ENCODE measurements at regions not wholly inside any gene's neighbourhood (a gene's known extent, or its start where the extent isn't known, plus 50 kb on each side); places are given as distances from the start of the nearest gene placed in this dataset.
A peak's percentile ranks its signal among the peaks of the same experiment; 100 is the strongest.

DNA sequence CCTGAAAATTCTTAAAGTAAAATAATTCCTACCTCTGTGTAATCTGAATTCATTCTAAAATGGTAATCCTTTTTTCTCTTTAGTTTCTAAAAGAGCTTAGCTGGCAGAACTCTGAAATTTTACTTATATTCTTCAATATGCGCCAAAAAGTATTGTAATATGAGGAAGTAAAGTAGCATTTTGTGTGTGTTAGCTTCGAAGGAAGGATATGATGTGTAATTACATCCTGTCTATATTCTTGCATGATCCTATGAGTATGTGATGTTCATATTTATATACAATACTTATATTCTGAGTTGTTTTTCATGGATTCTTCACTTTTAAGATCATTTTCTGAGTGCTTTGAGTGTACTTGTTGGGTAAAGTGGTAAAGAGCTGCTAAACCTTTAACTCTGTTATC, 402.9 kb upstream of the PKDCC start:
- DNase-seq: no peak
- Histone ChIP-seq H3K4me3 (ENCODE audit: insufficient read depth, low read depth, low read length) (no peak overlapping the region), H3K36me3 (replicated peaks; ENCODE audit: control insufficient read depth, insufficient read depth, low read length) (no peaks in the 10 kb centered on the region), H3K27me3 (ENCODE audit: control insufficient read depth, insufficient read depth, low read length) (no peaks in the 10 kb centered on the region)

DNA sequence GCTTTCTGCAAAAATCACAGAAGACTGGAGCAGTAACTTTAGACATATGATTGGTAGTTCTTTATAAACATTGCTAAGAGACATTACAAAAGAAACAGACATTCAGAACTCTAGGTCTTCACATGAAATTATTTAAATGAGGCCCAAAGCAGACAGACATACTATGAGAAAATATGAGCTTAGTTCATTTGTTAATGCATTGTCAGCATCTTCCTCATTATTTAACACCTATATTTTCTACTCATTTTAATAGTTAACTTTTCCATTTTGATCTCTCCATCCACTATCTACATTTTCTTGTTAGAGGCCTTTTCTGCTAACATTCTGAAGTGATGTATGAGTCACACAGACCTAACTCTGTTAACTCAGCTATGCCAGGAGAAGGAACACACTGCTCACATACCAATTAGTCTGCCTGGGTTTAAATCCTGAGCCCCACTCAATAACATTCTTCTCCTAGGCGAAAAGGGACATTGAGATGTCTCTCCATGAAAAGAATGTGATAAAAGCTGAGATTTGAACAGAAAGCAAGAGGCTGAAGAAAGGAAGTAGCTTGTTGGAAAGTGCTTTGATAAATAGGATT, 400.3 kb upstream of the PKDCC start:
- Histone ChIP-seq H3K27me3 (ENCODE audit: control insufficient read depth, insufficient read depth, low read length) (no peaks in the 10 kb centered on the region), H3K36me3 (replicated peaks; ENCODE audit: control insufficient read depth, insufficient read depth, low read length) (no peaks in the 10 kb centered on the region), H3K4me3 (ENCODE audit: insufficient read depth, low read depth, low read length) (no peak overlapping the region)
- no peak for DNase-seq

DNA sequence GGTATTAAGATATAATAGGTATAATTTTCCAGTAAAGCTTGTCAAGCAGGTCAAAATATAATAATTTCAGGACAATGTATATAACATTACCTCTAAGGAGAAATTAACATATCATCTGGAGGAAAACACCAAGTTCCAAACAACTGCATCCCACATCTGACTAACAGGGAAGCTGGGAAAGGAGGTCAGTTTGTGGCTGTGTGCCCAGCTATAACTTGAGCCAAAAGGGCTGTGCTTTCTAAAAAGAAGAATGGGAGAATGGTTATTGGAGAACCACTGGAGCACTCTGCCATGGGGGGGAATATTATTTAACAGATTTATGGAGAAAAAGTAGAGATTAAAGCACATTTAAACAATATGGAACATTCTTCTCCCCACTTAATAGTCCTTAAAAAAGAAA, 390.6 kb upstream of the PKDCC start:
- H3K4me3 ChIP-seq (ENCODE audit: insufficient read depth, low read depth, low read length): no peak overlapping the region
- H3K27me3 ChIP-seq (ENCODE audit: control insufficient read depth, insufficient read depth, low read length): no peaks in the 10 kb centered on the region
- no peaks in the 10 kb centered on the region for H3K36me3 ChIP-seq (replicated peaks; ENCODE audit: control insufficient read depth, insufficient read depth, low read length)
- DNase-seq: no peak

DNA sequence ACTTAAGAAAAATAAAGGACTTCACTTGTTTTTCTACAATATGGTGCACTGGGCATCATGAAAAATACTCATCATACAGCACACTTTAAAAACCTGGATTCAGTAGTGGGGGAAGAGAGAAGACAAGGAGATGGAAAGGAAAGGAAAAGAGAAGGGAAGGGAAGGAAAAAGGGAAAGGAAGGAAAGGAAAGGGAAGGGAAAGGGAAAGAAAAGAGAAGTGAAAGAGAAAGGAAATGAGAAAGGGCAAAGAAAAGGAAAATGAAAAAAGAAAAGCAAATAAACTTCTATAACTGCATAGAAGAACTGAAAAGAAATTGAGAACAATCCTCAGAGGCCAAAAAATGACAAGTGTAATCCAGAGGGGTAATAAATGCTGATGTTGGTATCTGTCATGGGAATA, 388.1 kb upstream of the PKDCC start:
- H3K4me3 ChIP-seq (ENCODE audit: insufficient read depth, low read depth, low read length): no peak overlapping the region
- DNase-seq: no peak
- no peaks in the 10 kb centered on the region for H3K36me3 ChIP-seq (replicated peaks; ENCODE audit: control insufficient read depth, insufficient read depth, low read length)
- H3K27me3 ChIP-seq (ENCODE audit: control insufficient read depth, insufficient read depth, low read length): no peaks in the 10 kb centered on the region

DNA sequence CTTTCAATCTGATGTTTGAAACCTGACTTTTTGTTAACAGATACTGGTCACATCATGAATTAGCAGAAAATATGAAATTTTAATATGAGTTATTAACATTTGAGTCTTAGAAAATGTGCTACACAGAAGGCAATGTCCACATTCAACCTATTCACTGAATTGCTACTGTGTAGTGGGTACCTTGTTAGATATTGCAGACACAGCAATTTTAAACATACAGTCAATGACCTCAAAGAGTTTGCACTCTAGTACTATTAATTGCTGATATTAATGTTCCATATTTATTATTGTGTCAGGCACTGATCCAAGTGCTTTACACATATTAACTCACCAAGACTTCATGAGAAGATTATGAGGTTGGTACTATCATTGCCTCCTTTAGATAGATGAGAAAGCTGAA, 385.4 kb upstream of the PKDCC start:
- Histone ChIP-seq H3K4me3 (ENCODE audit: insufficient read depth, low read depth, low read length) (no peak overlapping the region), H3K36me3 (replicated peaks; ENCODE audit: control insufficient read depth, insufficient read depth, low read length) (no peaks in the 10 kb centered on the region), H3K27me3 (ENCODE audit: control insufficient read depth, insufficient read depth, low read length) (no peaks in the 10 kb centered on the region)
- no peak for DNase-seq

DNA sequence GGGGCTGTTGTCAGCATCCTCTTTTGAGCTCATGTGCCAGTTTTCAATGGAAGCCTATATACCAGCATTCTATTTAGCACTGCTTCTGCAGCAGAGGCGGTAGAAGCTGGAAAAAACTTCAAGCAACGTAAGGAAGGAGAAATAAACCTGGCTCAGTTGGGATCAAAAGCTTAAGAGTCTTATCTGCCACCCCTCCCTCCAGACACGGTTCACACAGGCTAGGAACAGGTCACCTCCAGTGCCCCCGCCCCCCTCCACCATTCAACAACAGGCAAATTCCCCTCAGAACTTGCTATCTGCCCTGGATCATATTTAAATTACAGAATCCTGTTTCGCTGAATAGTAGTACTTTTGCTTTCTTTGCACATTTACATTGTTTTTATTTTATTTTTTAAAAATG, 384.8 kb upstream of the PKDCC start:
- peak; percentile 8 for DNase-seq
- Histone ChIP-seq H3K36me3 (replicated peaks; ENCODE audit: control insufficient read depth, insufficient read depth, low read length) (no peaks in the 10 kb centered on the region), H3K27me3 (ENCODE audit: control insufficient read depth, insufficient read depth, low read length) (no peaks in the 10 kb centered on the region), H3K4me3 (ENCODE audit: insufficient read depth, low read depth, low read length) (no peak overlapping the region)

DNA sequence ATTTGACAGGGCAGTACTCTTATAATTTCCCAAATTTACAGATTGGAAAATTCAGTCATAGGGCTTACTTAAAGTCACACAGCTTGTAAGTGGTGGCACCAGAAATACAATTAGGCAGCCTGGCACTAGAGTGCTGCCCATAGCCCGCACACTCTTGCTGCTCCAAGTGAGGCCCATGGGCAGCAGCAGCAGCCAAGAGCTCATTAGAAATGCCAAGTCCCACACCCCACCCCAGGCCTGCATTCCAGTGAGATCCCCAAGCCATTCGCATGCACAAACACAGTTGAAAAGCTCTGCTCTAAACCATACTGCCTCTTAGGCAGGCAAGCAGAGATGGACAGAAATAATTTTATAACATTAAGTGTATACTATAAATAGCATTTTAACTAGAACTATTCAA, 379.3 kb upstream of the PKDCC start:
- Histone ChIP-seq H3K27me3 (ENCODE audit: control insufficient read depth, insufficient read depth, low read length) (no peaks in the 10 kb centered on the region), H3K36me3 (replicated peaks; ENCODE audit: control insufficient read depth, insufficient read depth, low read length) (no peaks in the 10 kb centered on the region), H3K4me3 (ENCODE audit: insufficient read depth, low read depth, low read length) (no peak overlapping the region)
- peak; percentile 49 for DNase-seq

DNA sequence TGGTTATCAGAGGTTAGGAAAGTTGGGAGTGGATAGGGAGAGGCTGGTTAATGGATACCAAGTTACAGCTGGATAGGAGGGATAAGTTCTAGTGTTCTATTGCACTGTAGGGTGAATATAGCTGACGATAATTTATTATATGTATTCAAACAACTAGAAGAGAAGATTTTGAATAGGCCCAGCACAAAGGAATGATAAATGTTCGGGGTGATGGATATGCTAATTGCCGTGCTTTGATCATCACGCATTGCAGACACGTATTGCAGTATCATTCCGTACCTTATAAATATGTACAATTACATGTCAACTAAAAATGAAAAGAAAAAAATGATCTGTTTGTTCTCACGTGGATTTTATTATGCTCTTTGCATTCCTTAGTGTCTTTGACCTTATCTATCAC, 369.2 kb upstream of the PKDCC start:
- Histone ChIP-seq H3K4me3 (ENCODE audit: insufficient read depth, low read depth, low read length) (no peak overlapping the region), H3K27me3 (ENCODE audit: control insufficient read depth, insufficient read depth, low read length) (no peaks in the 10 kb centered on the region), H3K36me3 (replicated peaks; ENCODE audit: control insufficient read depth, insufficient read depth, low read length) (no peaks in the 10 kb centered on the region)
- DNase-seq: no peak

DNA sequence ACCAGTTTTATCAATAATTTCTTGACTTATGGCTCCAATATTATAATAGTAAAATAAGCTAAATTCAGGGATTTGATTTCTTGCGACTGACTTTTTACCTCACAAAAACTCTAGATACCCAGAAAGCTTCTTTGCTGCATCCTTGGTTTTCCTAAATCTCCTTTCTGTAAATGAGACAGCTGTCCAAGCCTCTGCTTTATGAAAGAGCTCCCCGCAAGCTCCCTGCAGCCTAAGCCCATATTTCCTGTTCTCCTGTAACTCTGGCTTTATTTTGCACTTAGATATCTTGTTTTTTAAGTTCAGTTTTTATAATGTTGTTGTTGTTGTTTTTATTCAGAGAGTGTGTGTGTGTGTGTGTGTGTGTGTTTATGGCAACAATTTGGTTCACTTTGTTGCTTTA, 361.7 kb upstream of the PKDCC start:
- DNase-seq: no peak
- no peaks in the 10 kb centered on the region for H3K27me3 ChIP-seq (ENCODE audit: control insufficient read depth, insufficient read depth, low read length)
- no peak overlapping the region for H3K4me3 ChIP-seq (ENCODE audit: insufficient read depth, low read depth, low read length)
- no peaks in the 10 kb centered on the region for H3K36me3 ChIP-seq (replicated peaks; ENCODE audit: control insufficient read depth, insufficient read depth, low read length)

DNA sequence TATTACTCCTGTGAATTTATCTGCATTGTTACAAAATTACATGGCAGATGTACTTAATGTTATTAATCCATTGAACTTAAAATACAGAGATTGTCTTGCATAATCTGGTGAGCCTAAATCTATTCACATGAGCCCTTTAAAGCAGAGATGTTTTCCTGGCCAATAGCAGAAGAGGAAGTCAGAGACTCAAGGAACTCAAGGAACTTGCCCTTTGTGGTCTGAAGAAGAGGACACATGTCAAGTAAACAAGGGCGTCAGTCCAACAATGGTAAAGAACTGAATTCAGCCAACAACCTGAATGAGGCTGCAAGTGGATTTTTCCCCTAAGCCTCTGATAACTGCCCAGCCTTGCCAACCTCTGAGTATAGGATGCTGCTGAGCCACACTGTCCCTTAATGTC, 356.3 kb upstream of the PKDCC start:
- Histone ChIP-seq H3K36me3 (replicated peaks; ENCODE audit: control insufficient read depth, insufficient read depth, low read length) (no peaks in the 10 kb centered on the region), H3K4me3 (ENCODE audit: insufficient read depth, low read depth, low read length) (no peak overlapping the region), H3K27me3 (ENCODE audit: control insufficient read depth, insufficient read depth, low read length) (no peaks in the 10 kb centered on the region)
- DNase-seq: no peak

DNA sequence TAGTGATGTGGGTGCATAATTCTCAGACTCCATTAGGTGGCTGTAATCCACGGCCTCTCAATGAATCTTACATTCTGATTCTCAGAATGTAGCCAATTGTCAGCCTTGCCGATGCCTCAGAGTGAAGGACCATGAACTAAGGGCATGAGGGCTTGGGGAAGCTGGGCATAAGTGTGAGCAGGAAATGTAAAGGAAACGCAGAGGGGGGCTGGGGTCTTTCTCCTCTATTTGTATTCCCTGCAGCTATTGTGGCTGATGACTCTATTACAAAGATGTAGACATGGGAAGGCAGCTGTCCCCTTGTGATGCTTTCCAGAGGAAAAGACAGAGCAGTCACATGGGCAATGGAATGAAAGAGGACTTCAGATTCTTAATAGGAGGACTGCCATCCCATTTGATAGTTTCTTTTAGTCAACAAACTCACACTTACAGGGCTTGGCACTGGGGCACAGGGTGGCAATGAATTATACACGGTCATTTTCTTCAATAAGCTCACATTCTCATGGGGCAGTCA, 353.2 kb upstream of the PKDCC start:
- H3K27me3 ChIP-seq (ENCODE audit: control insufficient read depth, insufficient read depth, low read length): no peaks in the 10 kb centered on the region
- no peak overlapping the region for H3K4me3 ChIP-seq (ENCODE audit: insufficient read depth, low read depth, low read length)
- H3K36me3 ChIP-seq (replicated peaks; ENCODE audit: control insufficient read depth, insufficient read depth, low read length): no peaks in the 10 kb centered on the region
- no peak for DNase-seq

DNA sequence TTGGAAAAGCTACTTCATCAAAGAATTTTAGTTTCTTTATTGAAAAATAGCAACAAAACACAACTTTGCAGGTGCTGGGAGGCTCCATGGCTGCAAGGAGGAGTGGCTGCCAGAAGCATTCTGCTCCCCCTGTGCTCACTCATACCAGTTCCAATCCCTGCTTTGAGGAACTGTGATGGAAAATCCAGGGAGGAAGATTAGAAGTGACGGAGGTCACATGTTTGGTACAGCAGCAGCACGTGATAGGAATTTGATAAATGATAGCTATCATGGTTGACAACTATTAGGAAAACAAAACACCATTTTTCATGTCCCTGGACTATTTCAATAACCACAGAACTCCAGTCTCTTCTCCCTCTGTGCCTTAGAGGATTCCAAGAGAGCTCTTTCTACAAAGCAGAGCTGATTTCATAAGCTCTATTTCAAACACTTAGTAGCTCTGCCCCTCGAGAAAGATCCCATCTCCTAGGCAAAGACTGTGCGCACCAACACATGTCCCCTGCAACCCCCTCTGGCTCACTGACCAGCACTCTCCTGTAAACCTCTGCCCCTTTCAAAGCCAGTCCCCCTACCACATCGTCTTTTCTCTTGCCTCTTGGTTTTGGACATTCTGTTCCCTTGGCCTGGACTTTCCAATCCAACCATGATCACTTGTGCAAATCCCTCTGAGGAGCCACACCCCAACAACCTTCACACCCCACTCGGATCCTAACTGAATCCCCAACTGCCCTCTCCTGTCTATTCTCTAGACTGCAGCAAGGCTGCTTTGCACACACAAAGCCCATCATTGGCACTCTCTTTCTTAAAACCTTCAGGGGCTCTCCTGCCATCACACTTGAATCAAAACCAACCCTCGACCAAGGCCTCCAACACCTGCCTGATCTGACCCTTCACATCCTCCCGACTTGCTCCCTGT, 352.4 kb upstream of the PKDCC start:
- H3K4me3 ChIP-seq (ENCODE audit: insufficient read depth, low read depth, low read length): no peak overlapping the region
- H3K36me3 ChIP-seq (replicated peaks; ENCODE audit: control insufficient read depth, insufficient read depth, low read length): no peaks in the 10 kb centered on the region
- no peak for DNase-seq
- no peaks in the 10 kb centered on the region for H3K27me3 ChIP-seq (ENCODE audit: control insufficient read depth, insufficient read depth, low read length)

DNA sequence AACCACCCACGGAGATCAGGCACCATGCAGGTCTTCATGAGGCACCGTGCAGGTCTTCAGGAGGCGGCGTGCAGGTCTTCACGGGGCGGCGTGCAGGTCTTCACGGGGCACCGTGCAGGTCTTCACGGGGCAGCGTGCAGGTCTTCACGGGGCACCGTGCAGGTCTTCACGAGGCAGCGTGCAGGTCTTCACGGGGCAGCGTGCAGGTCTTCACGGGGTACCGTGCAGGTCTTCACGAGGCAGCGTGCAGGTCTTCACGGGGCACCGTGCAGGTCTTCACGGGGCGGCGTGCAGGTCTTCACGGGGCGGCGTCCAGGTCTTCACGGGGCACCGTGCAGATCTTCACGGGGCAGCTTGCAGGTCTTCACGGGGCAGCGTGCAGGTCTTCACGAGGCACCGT, 350.4 kb upstream of the PKDCC start:
- Histone ChIP-seq H3K4me3 (ENCODE audit: insufficient read depth, low read depth, low read length) (no peak overlapping the region), H3K36me3 (replicated peaks; ENCODE audit: control insufficient read depth, insufficient read depth, low read length) (no peaks in the 10 kb centered on the region), H3K27me3 (ENCODE audit: control insufficient read depth, insufficient read depth, low read length) (no peaks in the 10 kb centered on the region)
- no peak for DNase-seq

DNA sequence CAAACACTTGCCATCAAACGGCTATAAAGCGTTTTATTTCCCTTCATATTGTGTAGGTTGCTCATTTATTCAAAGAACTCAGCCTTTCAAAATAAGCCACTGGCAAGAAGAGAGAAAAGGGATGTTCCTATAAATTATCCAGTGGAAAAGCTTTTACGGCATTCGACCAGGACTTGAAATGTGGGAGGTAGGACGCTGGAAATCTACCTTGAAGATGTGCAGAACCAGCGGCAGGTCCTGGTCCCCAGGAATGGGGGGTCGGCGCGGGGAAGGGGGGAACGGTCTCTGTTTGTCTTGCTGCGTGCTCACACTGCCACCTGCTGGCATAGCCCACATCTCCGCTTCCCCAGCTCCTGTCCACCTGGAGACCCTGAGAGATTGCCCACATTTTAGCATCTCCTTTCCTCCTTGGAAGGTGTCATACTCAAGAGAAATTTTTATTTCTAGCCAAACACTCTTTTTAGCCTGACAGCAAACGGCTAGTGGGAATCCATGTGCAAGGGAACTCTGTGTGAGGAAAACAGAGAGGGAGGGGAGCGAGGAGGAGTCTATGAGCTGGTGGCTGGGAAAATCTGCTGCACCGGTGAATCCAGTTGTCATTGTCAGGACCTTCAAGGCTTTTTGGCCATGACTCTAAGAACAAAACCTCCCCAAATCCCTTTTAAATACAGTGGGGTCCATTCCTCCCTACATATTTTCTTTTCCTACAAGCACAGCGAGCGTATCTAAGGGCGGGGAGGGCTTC, 349.0 kb upstream of the PKDCC start:
- H3K4me3 ChIP-seq (ENCODE audit: insufficient read depth, low read depth, low read length): no peak overlapping the region
- peak; percentile 78 for DNase-seq
- H3K27me3 ChIP-seq (ENCODE audit: control insufficient read depth, insufficient read depth, low read length): no peaks in the 10 kb centered on the region
- no peaks in the 10 kb centered on the region for H3K36me3 ChIP-seq (replicated peaks; ENCODE audit: control insufficient read depth, insufficient read depth, low read length)

DNA sequence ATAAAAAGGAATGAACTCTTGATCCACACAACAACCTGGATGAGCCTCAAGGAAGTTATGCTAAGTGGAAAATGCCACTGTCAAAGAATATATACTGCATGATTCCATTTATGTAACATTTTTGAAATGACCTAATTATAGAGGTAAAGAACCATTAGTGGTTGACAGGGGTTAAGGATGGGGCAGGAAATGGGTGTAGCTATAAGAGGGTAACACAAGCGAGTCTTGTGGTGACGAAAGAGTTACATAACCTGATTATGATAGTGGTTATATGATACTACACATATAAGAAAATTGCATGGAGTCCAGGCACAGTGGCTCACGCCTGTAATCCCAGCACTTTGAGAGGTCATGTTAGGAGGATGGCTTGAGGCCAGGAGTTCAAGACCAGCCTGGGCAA, 346.6 kb upstream of the PKDCC start:
- Histone ChIP-seq H3K4me3 (ENCODE audit: insufficient read depth, low read depth, low read length) (no peak overlapping the region), H3K36me3 (replicated peaks; ENCODE audit: control insufficient read depth, insufficient read depth, low read length) (no peaks in the 10 kb centered on the region), H3K27me3 (ENCODE audit: control insufficient read depth, insufficient read depth, low read length) (no peaks in the 10 kb centered on the region)
- no peak for DNase-seq
